ENCODE measurements at regions not wholly inside any gene's neighbourhood (a gene's known extent, or its start where the extent isn't known, plus 50 kb on each side); places are given as distances from the start of the nearest gene placed in this dataset.

DNA sequence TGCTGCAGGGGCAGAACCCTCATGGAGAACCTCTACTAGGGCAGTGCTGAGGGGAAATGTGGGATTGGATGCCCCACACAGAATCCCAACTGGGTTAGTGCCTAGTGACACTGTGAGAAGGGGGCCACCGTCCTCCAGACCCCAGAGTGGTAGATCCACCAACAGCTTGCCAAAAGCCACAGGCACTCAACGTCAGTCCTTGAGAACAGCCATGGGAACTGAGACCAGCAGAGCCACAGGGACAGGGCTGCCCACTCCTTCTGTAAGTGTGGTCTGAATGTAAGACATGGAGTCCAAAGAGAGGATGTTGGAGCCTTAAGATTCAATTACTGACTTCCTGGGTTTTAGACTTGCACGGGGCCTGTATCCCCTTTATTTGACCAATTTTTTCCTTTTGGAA, 1451.5 kb downstream of the SI start:
- TF ChIP-seq, protein P1, sequence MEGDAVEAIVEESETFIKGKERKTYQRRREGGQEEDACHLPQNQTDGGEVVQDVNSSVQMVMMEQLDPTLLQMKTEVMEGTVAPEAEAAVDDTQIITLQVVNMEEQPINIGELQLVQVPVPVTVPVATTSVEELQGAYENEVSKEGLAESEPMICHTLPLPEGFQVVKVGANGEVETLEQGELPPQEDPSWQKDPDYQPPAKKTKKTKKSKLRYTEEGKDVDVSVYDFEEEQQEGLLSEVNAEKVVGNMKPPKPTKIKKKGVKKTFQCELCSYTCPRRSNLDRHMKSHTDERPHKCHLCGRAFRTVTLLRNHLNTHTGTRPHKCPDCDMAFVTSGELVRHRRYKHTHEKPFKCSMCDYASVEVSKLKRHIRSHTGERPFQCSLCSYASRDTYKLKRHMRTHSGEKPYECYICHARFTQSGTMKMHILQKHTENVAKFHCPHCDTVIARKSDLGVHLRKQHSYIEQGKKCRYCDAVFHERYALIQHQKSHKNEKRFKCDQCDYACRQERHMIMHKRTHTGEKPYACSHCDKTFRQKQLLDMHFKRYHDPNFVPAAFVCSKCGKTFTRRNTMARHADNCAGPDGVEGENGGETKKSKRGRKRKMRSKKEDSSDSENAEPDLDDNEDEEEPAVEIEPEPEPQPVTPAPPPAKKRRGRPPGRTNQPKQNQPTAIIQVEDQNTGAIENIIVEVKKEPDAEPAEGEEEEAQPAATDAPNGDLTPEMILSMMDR (IDR thresholded peaks at IDR 0.05): no peak
- TF ChIP-seq POLR2A (IDR thresholded peaks at IDR 0.05): no peak
